NCI-H1694 (cell line): ENCODE measurements at regions not wholly inside any gene's neighbourhood (a gene's known extent, or its start where the extent isn't known, plus 50 kb on each side); places are given as distances from the start of the nearest gene placed in this dataset.

Experiments used
- DNase-seq: peaks from one replicate; lab custom pipeline; 2025; lab: John Stamatoyannopoulos, UW

- DNase-seq, result no peak
These were observed 261.2 kb upstream of the CLINT1 start for GRCh38 chr5:158119961-158120723.

GRCh38 chr5:158117467-158118160 lies 258.7 kb upstream of the CLINT1 start:
- DNase-seq, result no peak

DNA sequence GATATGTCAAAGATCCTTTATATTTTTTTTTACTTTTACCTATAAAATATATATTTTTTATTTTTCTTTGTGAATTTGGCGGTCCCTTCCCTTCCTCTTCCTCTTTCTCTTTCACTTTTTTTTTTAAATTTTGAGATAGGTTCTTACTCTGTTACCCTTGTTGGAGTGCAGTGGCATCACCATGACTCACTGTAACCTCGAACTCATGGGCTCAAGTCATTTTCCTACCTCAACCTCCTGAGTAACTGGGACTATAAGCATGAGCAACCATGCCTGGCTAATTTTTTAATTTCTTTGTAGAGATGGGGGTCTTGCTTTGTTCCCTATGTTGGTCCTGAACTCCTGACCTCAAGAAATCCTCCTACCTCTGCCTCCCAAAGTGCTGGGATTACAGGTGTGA lies 258.0 kb upstream of the CLINT1 start:
- no peak for DNase-seq

GRCh38 chr5:158115468-158115867 lies 256.5 kb upstream of the CLINT1 start:
- DNase-seq, result no peak

- no peak for DNase-seq
These were observed 249.2 kb upstream of the CLINT1 start for GRCh38 chr5:158108177-158108576.

- DNase-seq, result no peak
These were observed 241.5 kb upstream of the CLINT1 start for GRCh38 chr5:158100373-158100888.

GRCh38 chr5:158099571-158100105 lies 240.7 kb upstream of the CLINT1 start:
- DNase-seq, result no peak

DNA sequence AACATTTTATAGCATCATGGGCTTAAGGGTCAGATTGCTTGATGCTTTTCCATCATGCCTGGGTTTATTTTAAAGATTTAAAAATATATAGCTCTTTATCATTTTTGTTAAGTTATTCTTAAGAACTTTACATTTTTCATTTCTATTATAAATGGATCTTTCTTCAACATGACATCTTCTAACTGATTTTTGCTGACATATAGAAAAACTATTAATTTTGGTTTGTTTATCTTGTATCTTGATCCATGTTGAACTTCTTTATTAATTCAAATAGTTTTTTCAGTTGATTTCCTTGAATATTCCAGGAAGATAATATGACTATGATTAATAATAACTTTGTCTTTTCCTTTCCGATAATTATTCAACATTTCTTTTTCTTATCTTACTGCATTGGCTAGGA lies 237.9 kb upstream of the CLINT1 start:
- no peak for DNase-seq

- DNase-seq, result no peak
These were observed 227.9 kb upstream of the CLINT1 start for GRCh38 chr5:158086856-158087255.

DNA sequence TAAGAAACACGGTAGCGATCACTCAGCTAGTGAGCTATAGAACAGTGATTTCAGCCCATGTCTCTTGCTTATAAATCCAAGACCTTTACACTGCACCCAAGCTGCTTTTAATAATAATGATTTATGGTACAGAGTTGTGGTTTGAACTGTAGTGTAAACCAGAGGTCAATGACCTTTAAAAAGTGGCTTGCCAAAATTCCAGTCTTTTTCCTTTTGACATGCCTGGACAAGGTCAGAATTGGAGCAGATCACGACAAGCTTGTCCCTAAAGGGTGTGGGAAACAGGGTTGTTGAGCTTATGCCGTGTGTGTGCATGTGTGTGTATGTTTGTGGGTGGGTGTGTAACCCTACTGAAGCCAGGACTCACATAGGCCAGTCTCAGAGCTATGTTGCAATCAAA lies 225.3 kb upstream of the CLINT1 start:
- DNase-seq, result no peak

DNA sequence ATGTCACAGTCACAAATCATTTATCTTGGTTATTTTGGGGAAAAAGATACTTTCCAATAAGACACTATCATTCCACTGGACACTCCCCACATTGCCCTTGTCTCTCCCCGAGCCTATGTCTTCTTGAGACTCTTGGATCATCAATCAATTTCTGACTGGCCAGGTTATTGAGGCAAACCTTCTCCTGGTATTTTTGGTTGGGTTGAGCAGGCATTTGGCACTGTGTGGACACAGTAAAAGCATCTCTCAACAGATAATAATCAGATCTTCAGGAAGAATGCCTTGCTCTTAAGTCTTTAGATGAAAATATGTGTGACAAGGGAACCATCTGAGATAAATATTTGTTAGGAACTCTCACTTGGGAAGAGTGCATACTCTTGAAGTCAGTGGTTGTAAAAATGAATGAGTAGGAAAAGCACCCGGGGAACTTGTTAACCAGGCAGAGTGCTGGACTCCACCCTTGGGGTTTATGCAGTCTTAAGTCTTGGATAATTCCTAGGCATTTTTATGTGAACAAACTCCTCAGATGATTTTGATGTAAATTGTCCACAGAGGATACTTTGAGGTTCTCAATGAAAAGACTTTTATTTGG lies 223.8 kb upstream of the CLINT1 start:
- no peak for DNase-seq

DNA sequence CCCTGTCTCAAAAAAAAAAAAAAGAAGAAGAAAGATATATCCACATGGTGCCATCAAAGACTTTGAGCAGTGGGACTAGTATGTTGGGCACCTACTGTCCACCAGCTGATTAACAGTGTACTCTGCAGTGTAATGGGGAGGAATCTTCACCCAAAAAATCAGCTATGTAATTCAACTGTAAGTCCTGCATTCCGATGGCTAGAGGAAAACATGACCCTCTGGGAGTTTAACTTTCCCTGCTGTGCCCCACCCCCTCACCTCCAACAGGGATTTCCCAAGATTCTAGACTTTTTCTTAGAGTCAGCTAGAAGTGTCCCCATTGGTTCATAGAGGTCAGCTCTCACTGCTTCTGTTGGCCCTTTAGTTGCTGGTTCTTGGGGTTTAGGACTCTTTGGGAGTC lies 221.2 kb upstream of the CLINT1 start:
- no peak for DNase-seq

- DNase-seq, result no peak
These were observed 220.2 kb upstream of the CLINT1 start for GRCh38 chr5:158079097-158079496.

GRCh38 chr5:158074992-158075769 lies 216.2 kb upstream of the CLINT1 start:
- peak; percentile 15 for DNase-seq

- no peak for DNase-seq
These were observed 215.6 kb upstream of the CLINT1 start for GRCh38 chr5:158074597-158074991.

DNA sequence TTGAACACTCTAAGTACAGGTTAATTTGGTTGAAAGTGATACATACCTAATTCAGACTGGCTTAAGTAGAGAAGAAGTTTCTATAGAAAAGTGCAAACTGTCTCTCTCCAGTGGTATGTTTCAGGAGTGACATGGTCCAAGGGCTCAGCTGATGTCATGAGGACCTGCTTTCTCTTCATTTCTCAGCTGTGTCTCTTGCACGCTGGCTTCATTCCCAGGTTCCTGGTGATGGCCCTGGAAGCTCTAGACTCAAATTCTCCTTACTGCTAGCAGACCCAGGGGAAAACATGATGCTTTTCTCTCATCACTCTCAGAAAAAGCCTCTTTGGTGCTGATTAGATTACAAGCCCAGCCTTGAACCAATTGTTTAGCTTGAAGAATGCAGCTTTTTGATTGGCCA lies 211.9 kb upstream of the CLINT1 start:
- DNase-seq, result no peak

GRCh38 chr5:158069838-158070237 lies 210.9 kb upstream of the CLINT1 start:
- no peak for DNase-seq

GRCh38 chr5:158068964-158069363 lies 210.0 kb upstream of the CLINT1 start:
- no peak for DNase-seq

GRCh38 chr5:158066076-158066475 lies 207.1 kb upstream of the CLINT1 start:
- DNase-seq, result no peak

DNA sequence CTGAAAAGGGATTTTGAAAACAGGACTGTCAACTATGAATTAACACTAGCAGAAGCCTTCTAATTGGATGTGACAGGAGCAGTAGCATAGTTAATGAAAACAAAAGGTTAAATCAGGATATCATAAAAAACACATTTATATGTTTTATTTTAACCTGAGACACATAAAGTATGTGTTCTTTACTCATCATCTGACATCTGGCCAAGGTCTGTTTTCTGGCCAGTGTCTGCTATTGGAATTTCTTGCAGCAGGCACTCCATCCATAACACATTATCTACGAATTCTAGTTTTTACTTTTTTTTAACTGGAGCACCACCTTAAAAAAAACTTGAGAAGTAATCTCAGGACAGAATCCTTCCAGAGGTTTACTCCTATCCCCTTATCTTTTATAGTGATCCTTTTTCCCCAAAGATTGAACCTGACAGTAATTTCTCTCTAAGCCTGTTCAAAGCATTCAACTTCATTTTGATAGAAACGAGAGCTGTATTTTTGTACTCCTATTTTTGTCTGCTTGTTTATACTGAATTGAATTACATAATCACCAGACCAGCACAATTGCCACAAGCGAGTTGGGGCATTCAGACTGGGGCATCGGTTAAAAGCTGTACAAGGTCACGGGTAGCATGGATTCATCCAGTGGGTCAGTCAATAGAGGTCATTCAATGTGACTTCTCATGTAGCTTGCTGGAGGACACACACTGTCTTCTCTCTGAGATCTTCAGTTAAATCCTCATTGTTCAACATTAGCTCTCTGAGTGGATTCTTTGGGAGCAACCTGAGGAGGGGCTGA lies 205.6 kb upstream of the CLINT1 start:
- DNase-seq, result no peak

DNA sequence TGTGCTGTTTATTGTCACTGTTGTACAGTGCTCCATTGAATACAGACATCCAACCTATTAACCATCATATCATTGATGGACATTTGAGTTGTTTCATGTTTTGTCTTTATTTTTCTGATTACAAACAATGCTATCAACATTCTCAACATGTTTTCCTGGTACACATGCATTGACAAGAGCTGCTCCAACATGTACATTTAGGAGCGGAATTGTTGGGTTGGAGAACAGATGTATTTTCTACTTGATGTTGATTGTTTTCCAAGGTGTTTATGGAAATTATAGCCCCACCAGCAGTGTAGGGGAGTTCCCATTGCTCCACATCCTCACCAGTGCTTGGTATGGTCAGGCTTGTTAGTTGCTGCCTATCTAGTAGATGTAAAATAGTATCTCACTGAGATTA lies 204.1 kb upstream of the CLINT1 start:
- no peak for DNase-seq
